H9 (cell line): ENCODE measurements at regions not wholly inside any gene's neighbourhood (a gene's known extent, or its start where the extent isn't known, plus 50 kb on each side); places are given as distances from the start of the nearest gene placed in this dataset.
A peak's percentile ranks its signal among the peaks of the same experiment; 100 is the strongest.

Experiments used
- DNase-seq: peaks from one replicate; pipeline ENCODE4 v3.0.0-alpha.2; 2017
- H2AFZ ChIP-seq: one replicate; pipeline ENCODE4 v1.6.1; 2013; ENCODE audit warnings: mild to moderate bottlenecking, low read length, control low read depth, moderate library complexity
- H2AK5ac ChIP-seq: 2 replicates; pipeline ENCODE4 v1.6.1; 2013; ENCODE audit warnings: low read length, control low read depth, mixed read lengths; ENCODE audit not compliant: insufficient read length
- H2BK120ac ChIP-seq: one replicate; pipeline ENCODE4 v1.6.1; 2013; ENCODE audit warnings: low read depth, mild to moderate bottlenecking, low read length, control low read depth, inconsistent platforms; ENCODE audit not compliant: poor library complexity, severe bottlenecking
- H2BK12ac ChIP-seq: 2 replicates; pipeline ENCODE4 v1.6.1; 2013; ENCODE audit warnings: low read length, control low read depth, mixed read lengths, low read depth; ENCODE audit not compliant: insufficient read length
- H2BK15ac ChIP-seq: 2 replicates; pipeline ENCODE4 v1.6.1; 2013; ENCODE audit warnings: low read depth, low read length, control low read depth
- H2BK20ac ChIP-seq: one replicate; pipeline ENCODE4 v1.6.1; 2013; ENCODE audit warnings: low read depth, mild to moderate bottlenecking, low read length, control low read depth, inconsistent platforms; ENCODE audit not compliant: poor library complexity, severe bottlenecking
- H2BK5ac ChIP-seq: 2 replicates; pipeline ENCODE4 v1.6.1; 2013; ENCODE audit warnings: low read length, control low read depth, mixed read lengths; ENCODE audit not compliant: insufficient read length
- H3K14ac ChIP-seq: 2 replicates; pipeline ENCODE4 v1.6.1; 2013; ENCODE audit warnings: low read length, control low read depth; ENCODE audit not compliant: insufficient read depth
- H3K18ac ChIP-seq: 2 replicates; pipeline ENCODE4 v1.6.1; 2013; ENCODE audit warnings: low read depth, mild to moderate bottlenecking, mixed read lengths, low read length, control low read depth; ENCODE audit not compliant: insufficient read length
- H3K23ac ChIP-seq: 2 replicates; pipeline ENCODE4 v1.6.1; 2013; ENCODE audit warnings: low read length, control low read depth, mixed read lengths, low read depth; ENCODE audit not compliant: insufficient read length
- H3K23me2 ChIP-seq: 2 replicates; pipeline ENCODE4 v1.6.1; 2013; ENCODE audit warnings: low read depth, mild to moderate bottlenecking, mixed read lengths, low read length, control low read depth; ENCODE audit not compliant: insufficient read length, poor library complexity, severe bottlenecking
- H3K27ac ChIP-seq: 2 replicates; pipeline ENCODE4 v1.5.1; 2013; ENCODE audit warnings: low read length, control low read depth, mixed read lengths, low read depth; ENCODE audit not compliant: insufficient read length
- H3K27me3 ChIP-seq: 2 replicates; pipeline ENCODE4 v1.6.1; 2013; ENCODE audit warnings: low read length, control low read depth, inconsistent platforms; ENCODE audit not compliant: insufficient read depth
- H3K4ac ChIP-seq: 2 replicates; pipeline ENCODE4 v1.6.1; 2013; ENCODE audit warnings: low read depth, mild to moderate bottlenecking, control low read depth, inconsistent platforms, low read length, moderate library complexity
- H3K4me1 ChIP-seq: 2 replicates; pipeline ENCODE4 v1.6.1; 2013; ENCODE audit warnings: low read length, control low read depth, inconsistent platforms; ENCODE audit not compliant: insufficient read depth
- H3K4me2 ChIP-seq: 2 replicates; pipeline ENCODE4 v1.6.1; 2013; ENCODE audit warnings: low read length, control low read depth, mixed read lengths; ENCODE audit not compliant: insufficient read length, insufficient read depth
- H3K56ac ChIP-seq: 2 replicates; pipeline ENCODE4 v1.6.1; 2013; ENCODE audit warnings: low read depth, mild to moderate bottlenecking, mixed read lengths, low read length, control low read depth; ENCODE audit not compliant: insufficient read length
- H3K79me1 ChIP-seq: 2 replicates; pipeline ENCODE4 v1.6.1; 2013; ENCODE audit warnings: low read depth, mild to moderate bottlenecking, moderate library complexity, low read length, control low read depth, inconsistent platforms; ENCODE audit not compliant: insufficient read depth, poor library complexity, severe bottlenecking
- H3K79me2 ChIP-seq: 2 replicates; pipeline ENCODE4 v1.6.1; 2013; ENCODE audit warnings: low read length, control low read depth, inconsistent platforms; ENCODE audit not compliant: insufficient read depth
- H3K9ac ChIP-seq: 2 replicates; pipeline ENCODE4 v1.6.1; 2013; ENCODE audit warnings: low read length, control low read depth, mixed read lengths; ENCODE audit not compliant: insufficient read length; ENCODE audit errors: extremely low read depth
- H3K9me3 ChIP-seq: one replicate; pipeline ENCODE4 v1.6.1; 2013; ENCODE audit warnings: low read depth, low read length, inconsistent platforms; ENCODE audit not compliant: control insufficient read depth
- H3T11ph ChIP-seq: one replicate; pipeline ENCODE4 v1.6.1; 2013; ENCODE audit warnings: mild to moderate bottlenecking, low read length, control low read depth, inconsistent platforms
- H4K20me1 ChIP-seq: one replicate; pipeline ENCODE4 v1.6.1; 2013; ENCODE audit not compliant: control insufficient read depth, insufficient read length, insufficient read depth
- H4K5ac ChIP-seq: 2 replicates; pipeline ENCODE4 v1.6.1; 2013; ENCODE audit warnings: low read depth, mild to moderate bottlenecking, mixed read lengths, low read length, control low read depth; ENCODE audit not compliant: insufficient read length
- H4K8ac ChIP-seq: replicated peaks from 2 replicates; pipeline ENCODE4 v1.6.1; 2013; ENCODE audit warnings: low read length, control low read depth, mixed read lengths, low read depth; ENCODE audit not compliant: insufficient read length
- H4K91ac ChIP-seq: 2 replicates; pipeline ENCODE4 v1.6.1; 2013; ENCODE audit warnings: low read depth, mild to moderate bottlenecking, moderate library complexity, mixed read lengths, low read length, control low read depth; ENCODE audit not compliant: insufficient read length
- H3K27ac Mint-ChIP-seq, 3 experiments: 2 replicates in 2 of 3; 3 replicates in 1 of 3; pipeline ENCODE4 v1.8.0; 2020 to 2021; ENCODE audit warnings: mixed read lengths in 3 of 3, mild to moderate bottlenecking in 1 of 3, moderate library complexity in 1 of 3
- H3K27me3 Mint-ChIP-seq: 2 replicates; pipeline ENCODE4 v1.8.0; 2021; ENCODE audit warnings: low read depth, mild to moderate bottlenecking, moderate library complexity, mixed read lengths
- H3K36me3 Mint-ChIP-seq, 3 experiments: 2 replicates in 2 of 3; 3 replicates in 1 of 3; pipeline ENCODE4 v1.8.0; 2020 to 2021; ENCODE audit warnings: low read depth in 3 of 3, mixed read lengths in 3 of 3; ENCODE audit not compliant: insufficient read depth in 1 of 3
- H3K4me1 Mint-ChIP-seq, 2 experiments: 2 replicates each; pipeline ENCODE4 v1.8.0; 2020; ENCODE audit warnings: mixed read lengths in 2 of 2
- H3K4me3 Mint-ChIP-seq, 2 experiments: 2 replicates in 1 of 2; 3 replicates in 1 of 2; pipeline ENCODE4 v1.8.0; 2020 to 2021; ENCODE audit warnings: mild to moderate bottlenecking in 2 of 2, mixed read lengths in 2 of 2, moderate library complexity in 1 of 2
- H3K9me3 Mint-ChIP-seq, 2 experiments: 2 replicates in 1 of 2; 3 replicates in 1 of 2; pipeline ENCODE4 v1.8.0; 2020; ENCODE audit warnings: mild to moderate bottlenecking in 2 of 2, mixed read lengths in 2 of 2, moderate library complexity in 1 of 2
- WGBS: extraction: QIAGEN DNeasy Blood & Tissue Kit; methylation state at CpG from one replicate; pipeline ENCODE4 v1.1.7; 2013; ENCODE audit warnings: missing lambda C conversion rate, low lambda C conversion rate, mixed read lengths; ENCODE audit not compliant: insufficient read length; ENCODE audit errors: extremely low coverage; 5-methylcytosine and 5-hydroxymethylcytosine counted together
- TF ChIP-seq, protein P1 (sequence below): fragments of 200-600 bp; sonication (generic); conservative IDR thresholded peaks from 3 replicates; pipeline ENCODE4 v1.8.0; 2021; ENCODE audit warnings: antibody characterized with exemption, mild to moderate bottlenecking

DNA sequence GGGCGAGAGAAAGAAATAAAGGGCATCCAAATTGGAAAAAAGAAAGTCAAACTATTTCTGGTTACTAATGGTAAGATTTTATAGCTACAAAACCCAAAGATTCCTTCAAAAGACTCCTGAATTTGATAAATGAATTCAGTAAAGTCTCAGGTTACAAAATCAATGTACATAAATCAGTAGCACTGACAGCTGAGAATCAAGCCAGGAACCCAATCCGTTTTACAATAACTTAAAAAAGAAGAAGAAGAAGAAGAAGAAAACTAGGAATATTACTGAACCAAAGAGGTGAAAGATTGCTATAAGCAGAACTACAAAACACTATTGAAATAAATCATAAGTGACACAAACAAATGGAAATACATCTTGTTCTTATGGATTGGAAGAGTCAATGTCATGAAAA lies 291.5 kb upstream of the GULP1 start:
- Histone ChIP-seq H2AFZ (no peak overlapping the region), H2BK15ac (no peak overlapping the region), H2AK5ac (no peak overlapping the region), H3K27ac (no peak overlapping the region), H3K18ac (no peak overlapping the region), H4K20me1 (no peaks in the 10 kb centered on the region), H3K14ac (no peak overlapping the region), H3K4me2 (no peak overlapping the region), H3T11ph (no peak overlapping the region), H3K9ac (no peak overlapping the region), H2BK20ac (no peak overlapping the region), H4K5ac (no peak overlapping the region), H4K8ac (no peak overlapping the region), H2BK5ac (no peak overlapping the region), H2BK120ac (no peak overlapping the region), H2BK12ac (no peak overlapping the region), H3K56ac (no peak overlapping the region), H3K4ac (no peak overlapping the region), H3K9me3 (no peaks in the 10 kb centered on the region), H4K91ac (no peak overlapping the region), H3K23me2 (no peaks in the 10 kb centered on the region), H3K27me3 (no peaks in the 10 kb centered on the region), H3K23ac (no peak overlapping the region), H3K79me2 (no peaks in the 10 kb centered on the region), H3K79me1 (no peaks in the 10 kb centered on the region), H3K4me1 (peaks cover 10% of the 10 kb centered on the region)
- Mint-ChIP-seq H3K9me3 (no peaks in the 10 kb centered on the region), H3K27ac (peak overlapping the region in 1 of 3 experiments; percentile 30; a peak in 2 of 7 replicates), H3K27me3 (no peaks in the 10 kb centered on the region), H3K4me1 (peaks cover 39 to 56% of the 10 kb centered on the region in 2 experiments), H3K36me3 (no peaks in the 10 kb centered on the region), H3K4me3 (no peak overlapping the region)
- DNase-seq = no peak
- TF ChIP-seq, protein P1, sequence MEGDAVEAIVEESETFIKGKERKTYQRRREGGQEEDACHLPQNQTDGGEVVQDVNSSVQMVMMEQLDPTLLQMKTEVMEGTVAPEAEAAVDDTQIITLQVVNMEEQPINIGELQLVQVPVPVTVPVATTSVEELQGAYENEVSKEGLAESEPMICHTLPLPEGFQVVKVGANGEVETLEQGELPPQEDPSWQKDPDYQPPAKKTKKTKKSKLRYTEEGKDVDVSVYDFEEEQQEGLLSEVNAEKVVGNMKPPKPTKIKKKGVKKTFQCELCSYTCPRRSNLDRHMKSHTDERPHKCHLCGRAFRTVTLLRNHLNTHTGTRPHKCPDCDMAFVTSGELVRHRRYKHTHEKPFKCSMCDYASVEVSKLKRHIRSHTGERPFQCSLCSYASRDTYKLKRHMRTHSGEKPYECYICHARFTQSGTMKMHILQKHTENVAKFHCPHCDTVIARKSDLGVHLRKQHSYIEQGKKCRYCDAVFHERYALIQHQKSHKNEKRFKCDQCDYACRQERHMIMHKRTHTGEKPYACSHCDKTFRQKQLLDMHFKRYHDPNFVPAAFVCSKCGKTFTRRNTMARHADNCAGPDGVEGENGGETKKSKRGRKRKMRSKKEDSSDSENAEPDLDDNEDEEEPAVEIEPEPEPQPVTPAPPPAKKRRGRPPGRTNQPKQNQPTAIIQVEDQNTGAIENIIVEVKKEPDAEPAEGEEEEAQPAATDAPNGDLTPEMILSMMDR = no peak
- WGBS = no CpG with 5 or more reads among the region's 2 CpGs
